SK-N-SH (cell line): ENCODE measurements at regions not wholly inside any gene's neighbourhood (a gene's known extent, or its start where the extent isn't known, plus 50 kb on each side); places are given as distances from the start of the nearest gene placed in this dataset.

Experiments
- CTCF ChIA-PET: fragments of 300-600, 350-600 bp; formaldehyde crosslinking; extraction: SDS; loops from one replicate; lab custom pipeline; 2021; lab: Yijun Ruan, JAX
- POLR2A ChIA-PET: fragments of 350-600 bp; sonication (Branson Sonifier 250); formaldehyde crosslinking; extraction: SDS; loops from one replicate; lab custom pipeline; 2020; ENCODE audit warnings: antibody characterized with exemption, inconsistent platforms; lab: Yijun Ruan, JAX
- DNase-seq: peaks from one replicate; pipeline ENCODE4 v3.0.0; 2012
- H2AFZ ChIP-seq: fragments of 200-600 bp; sonication (generic); 2 replicates; pipeline ENCODE4 v1.8.1; 2016; ENCODE audit warnings: antibody characterized with exemption, mild to moderate bottlenecking, low read depth
- H3F3A ChIP-seq: fragments of 200-600 bp; sonication (generic); replicated peaks from 2 replicates; pipeline ENCODE3; 2016; ENCODE audit warnings: antibody characterized with exemption, mild to moderate bottlenecking; ENCODE audit not compliant: insufficient read depth
- H3K27ac ChIP-seq, 2 experiments: fragments of 200-500 bp in 1 of 2; fragments of 200-600 bp in 1 of 2; sonication (Bioruptor generic) in 1 of 2; sonication (generic), shearing (Covaris generic) in 1 of 2; 2 replicates each; pipeline versions ENCODE4 v1.5.1 to v1.6.1; 2014 to 2016; ENCODE audit warnings: low read depth in 2 of 2, inconsistent platforms in 1 of 2, low read length in 1 of 2, mild to moderate bottlenecking in 1 of 2, mixed read lengths in 1 of 2
- H3K27me3 ChIP-seq: fragments of 200-600 bp; sonication (generic), shearing (Covaris generic); 2 replicates; pipeline ENCODE4 v1.6.1; 2016; ENCODE audit warnings: mixed run types; ENCODE audit not compliant: insufficient read depth
- H3K36me3 ChIP-seq, 2 experiments: fragments of 200-500 bp in 1 of 2; fragments of 200-600 bp in 1 of 2; sonication (Bioruptor generic) in 1 of 2; sonication (generic) in 1 of 2; replicated peaks in 1 of 2; 2 replicates each; pipeline versions ENCODE3 to v1.5.1; 2014 to 2016; ENCODE audit warnings: low read length in 1 of 2, mild to moderate bottlenecking in 1 of 2; ENCODE audit not compliant: insufficient read depth in 2 of 2, control insufficient read depth in 1 of 2
- H3K4me1 ChIP-seq, 2 experiments: fragments of 200-500 bp in 1 of 2; fragments of 200-600 bp in 1 of 2; sonication (Bioruptor generic) in 1 of 2; sonication (generic), shearing (Covaris generic) in 1 of 2; 2 replicates each; pipeline versions ENCODE4 v1.5.1 to v1.6.1; 2014 to 2016; ENCODE audit warnings: low read depth in 1 of 2, low read length in 1 of 2, mixed run types in 1 of 2; ENCODE audit not compliant: insufficient read depth in 2 of 2, control insufficient read depth in 1 of 2
- H3K4me2 ChIP-seq: fragments of 200-600 bp; sonication (generic), shearing (Covaris generic); 2 replicates; pipeline ENCODE4 v1.6.1; 2017; ENCODE audit warnings: mixed run types
- H3K4me3 ChIP-seq, 2 experiments: fragments of 200-500 bp in 1 of 2; fragments of 200-600 bp in 1 of 2; sonication (Bioruptor generic) in 1 of 2; sonication (generic), shearing (Covaris generic) in 1 of 2; 2 replicates each; pipeline versions ENCODE4 v1.5.1 to v1.8.1; 2014 to 2016; ENCODE audit warnings: low read depth in 2 of 2, inconsistent platforms in 1 of 2, low read length in 1 of 2, mild to moderate bottlenecking in 1 of 2, mixed read lengths in 1 of 2, moderate library complexity in 1 of 2
- H3K79me2 ChIP-seq: fragments of 200-600 bp; sonication (generic); 2 replicates; pipeline ENCODE4 v1.8.1; 2017; ENCODE audit warnings: mild to moderate bottlenecking; ENCODE audit not compliant: insufficient read depth
- H3K9ac ChIP-seq: fragments of 200-600 bp; sonication (generic); 2 replicates; pipeline ENCODE4 v1.6.1; 2017; ENCODE audit warnings: mixed run types
- H3K9me2 ChIP-seq: fragments of 200-600 bp; sonication (generic); 2 replicates; pipeline ENCODE4 v1.6.1; 2017; ENCODE audit warnings: mixed run types
- H3K9me3 ChIP-seq: fragments of 200-600 bp; sonication (generic); 2 replicates; pipeline ENCODE4 v1.6.1; 2017; ENCODE audit warnings: mixed run types, mild to moderate bottlenecking, moderate library complexity
- H4K20me1 ChIP-seq: fragments of 200-600 bp; sonication (generic); 2 replicates; pipeline ENCODE4 v1.6.1; 2017; ENCODE audit warnings: mild to moderate bottlenecking, mixed run types; ENCODE audit not compliant: insufficient read depth
- ELF1 ChIP-seq: IDR thresholded peaks from 2 replicates; pipeline ENCODE4 v1.4.0; 2012
- EZH2phosphoT487 ChIP-seq: fragments of 200-600 bp; sonication (generic); IDR thresholded peaks from 2 replicates; pipeline ENCODE4 v1.6.1; 2017; ENCODE audit warnings: low read depth, mixed run types, mild to moderate bottlenecking, antibody characterized with exemption, moderate library complexity, borderline replicate concordance
- FOSL2 ChIP-seq: IDR thresholded peaks from 2 replicates; pipeline ENCODE4 v1.4.0; 2012; ENCODE audit warnings: low read depth, mild to moderate bottlenecking, moderate library complexity, borderline replicate concordance
- FOXJ3 ChIP-seq: sonication (generic); formaldehyde crosslinking; IDR thresholded peaks from 2 replicates; pipeline ENCODE4 v1.5.1; 2020; ENCODE audit warnings: mild to moderate bottlenecking, missing genetic modification reagents
- FOXM1 ChIP-seq: IDR thresholded peaks from 2 replicates; pipeline ENCODE4 v1.4.0; 2012; ENCODE audit warnings: low read depth, mild to moderate bottlenecking
- GABPA ChIP-seq: IDR thresholded peaks from 2 replicates; pipeline ENCODE4 v1.4.0; 2012; ENCODE audit warnings: low read depth, mild to moderate bottlenecking
- NRF1 ChIP-seq: IDR thresholded peaks from 2 replicates; pipeline ENCODE4 v1.6.1; 2012; ENCODE audit warnings: low read depth, mild to moderate bottlenecking, low read length
- POLR2AphosphoS5 ChIP-seq: IDR thresholded peaks from 2 replicates; pipeline ENCODE4 v1.6.1; 2012; ENCODE audit warnings: low read depth, low read length
- RAD21 ChIP-seq: IDR thresholded peaks from 2 replicates; pipeline ENCODE4 v1.6.1; 2012; ENCODE audit warnings: mild to moderate bottlenecking, low read length
- RCOR1 ChIP-seq: fragments of 150-350 bp; IDR thresholded peaks from 2 replicates; pipeline ENCODE4 v1.6.1; 2017; ENCODE audit warnings: antibody characterized with exemption, low read length
- RXRA ChIP-seq: IDR thresholded peaks from 2 replicates; pipeline ENCODE4 v1.4.0; 2012; ENCODE audit warnings: low read depth, mild to moderate bottlenecking, borderline replicate concordance
- SIN3A ChIP-seq: IDR thresholded peaks from 2 replicates; pipeline ENCODE4 v1.6.1; 2012; ENCODE audit warnings: low read depth, mild to moderate bottlenecking, low read length, moderate library complexity, borderline replicate concordance
- SMC3 ChIP-seq: IDR thresholded peaks from 2 replicates; pipeline ENCODE4 v1.6.1; 2012; ENCODE audit warnings: low read depth, low read length, improper control_type of control experiment
- TAF1 ChIP-seq: IDR thresholded peaks from 2 replicates; pipeline ENCODE4 v1.6.1; 2012; ENCODE audit warnings: low read depth, mild to moderate bottlenecking, low read length, moderate library complexity, borderline replicate concordance
- TCF12 ChIP-seq: IDR thresholded peaks from 2 replicates; pipeline ENCODE4 v1.4.0; 2012
- TEAD4 ChIP-seq: IDR thresholded peaks from 2 replicates; pipeline ENCODE4 v1.4.0; 2012; ENCODE audit warnings: mild to moderate bottlenecking, borderline replicate concordance; ENCODE audit not compliant: insufficient read depth
- WGBS: methylation state at CpG from one replicate; pipeline ENCODE4 v1.1.6; 2017; ENCODE audit warnings: low lambda C conversion rate; 5-methylcytosine and 5-hydroxymethylcytosine counted together
- TF ChIP-seq, protein P1 (sequence below): IDR thresholded peaks from 2 replicates; pipeline ENCODE4 v1.4.0; 2012; ENCODE audit warnings: low read depth, borderline replicate concordance
- TF ChIP-seq, protein P2 (sequence below): IDR thresholded peaks from 2 replicates; pipeline ENCODE4 v1.6.1; 2012; ENCODE audit warnings: mild to moderate bottlenecking, low read depth, low read length, moderate library complexity
- TF ChIP-seq, protein P3 (sequence below): IDR thresholded peaks from 2 replicates; pipeline ENCODE4 v1.4.0; 2012; ENCODE audit warnings: low read depth, borderline replicate concordance
- TF ChIP-seq, protein P4 (sequence below): fragments of 200-600 bp; sonication (generic); IDR thresholded peaks from 2 replicates; pipeline ENCODE4 v1.6.1; 2017; ENCODE audit warnings: antibody characterized with exemption, mild to moderate bottlenecking, moderate library complexity
- TF ChIP-seq, protein P5 (sequence below): IDR thresholded peaks from 2 replicates; pipeline ENCODE4 v1.4.0; 2012; ENCODE audit warnings: low read depth

DNA sequence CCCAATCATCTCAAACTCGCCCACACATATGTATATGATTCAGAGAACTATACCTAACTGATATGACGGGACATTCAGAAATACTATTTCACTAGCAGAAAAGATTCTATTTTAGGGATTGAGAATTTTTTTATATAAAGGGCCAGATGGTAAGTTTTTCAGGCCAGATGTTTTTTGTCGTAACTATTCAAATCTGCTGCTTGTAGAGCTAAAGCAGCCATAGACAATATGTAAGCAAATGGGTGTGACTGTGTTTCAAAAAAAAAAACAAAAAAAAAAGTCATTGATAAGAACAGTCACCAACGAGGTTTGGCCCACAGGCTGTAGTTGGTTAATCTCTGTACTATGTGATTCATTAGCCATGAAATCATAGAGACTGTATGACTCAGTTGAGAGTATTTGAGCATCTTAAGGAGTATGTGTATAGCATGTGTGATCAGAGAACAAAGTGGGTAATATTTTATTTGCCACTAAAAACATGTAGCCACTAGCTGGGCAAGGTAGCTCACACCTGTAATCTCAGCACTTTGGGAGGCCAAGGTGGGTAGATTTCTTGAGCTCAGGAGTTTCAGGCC is 2724.7 kb downstream of the PCDH9 start:
- no peak overlapping the region for H2AFZ ChIP-seq
- H3K9me3 ChIP-seq = no peaks in the 10 kb centered on the region
- no peak for DNase-seq
- H3F3A ChIP-seq = no peaks in the 10 kb centered on the region
- no peaks in the 10 kb centered on the region for H3K36me3 ChIP-seq
- H3K79me2 ChIP-seq = no peaks in the 10 kb centered on the region
- 0 out of 2 replicates have a peak, but pooled peaks have one; percentile 5 for TF ChIP-seq FOSL2
- TF ChIP-seq GABPA = no peak
- no peak for TF ChIP-seq TEAD4
- no peak for TF ChIP-seq ELF1
- TF ChIP-seq SIN3A = no peak
- TF ChIP-seq, protein P1, sequence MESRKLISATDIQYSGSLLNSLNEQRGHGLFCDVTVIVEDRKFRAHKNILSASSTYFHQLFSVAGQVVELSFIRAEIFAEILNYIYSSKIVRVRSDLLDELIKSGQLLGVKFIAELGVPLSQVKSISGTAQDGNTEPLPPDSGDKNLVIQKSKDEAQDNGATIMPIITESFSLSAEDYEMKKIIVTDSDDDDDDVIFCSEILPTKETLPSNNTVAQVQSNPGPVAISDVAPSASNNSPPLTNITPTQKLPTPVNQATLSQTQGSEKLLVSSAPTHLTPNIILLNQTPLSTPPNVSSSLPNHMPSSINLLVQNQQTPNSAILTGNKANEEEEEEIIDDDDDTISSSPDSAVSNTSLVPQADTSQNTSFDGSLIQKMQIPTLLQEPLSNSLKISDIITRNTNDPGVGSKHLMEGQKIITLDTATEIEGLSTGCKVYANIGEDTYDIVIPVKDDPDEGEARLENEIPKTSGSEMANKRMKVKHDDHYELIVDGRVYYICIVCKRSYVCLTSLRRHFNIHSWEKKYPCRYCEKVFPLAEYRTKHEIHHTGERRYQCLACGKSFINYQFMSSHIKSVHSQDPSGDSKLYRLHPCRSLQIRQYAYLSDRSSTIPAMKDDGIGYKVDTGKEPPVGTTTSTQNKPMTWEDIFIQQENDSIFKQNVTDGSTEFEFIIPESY = no peak
- CTCF ChIA-PET = no interaction called here
- no peak overlapping the region for H3K9ac ChIP-seq
- no peaks in the 10 kb centered on the region for H3K9me2 ChIP-seq
- H3K4me2 ChIP-seq = no peak overlapping the region
- H3K4me1 ChIP-seq = no peaks in the 10 kb centered on the region
- H3K27ac ChIP-seq = no peak overlapping the region
- no peaks in the 10 kb centered on the region for H3K27me3 ChIP-seq
- WGBS = 77% methylated on average over 4 of the region's 4 CpGs
- POLR2A ChIA-PET = no interaction called here
- no peak overlapping the region for H3K4me3 ChIP-seq
- no peaks in the 10 kb centered on the region for H4K20me1 ChIP-seq

DNA sequence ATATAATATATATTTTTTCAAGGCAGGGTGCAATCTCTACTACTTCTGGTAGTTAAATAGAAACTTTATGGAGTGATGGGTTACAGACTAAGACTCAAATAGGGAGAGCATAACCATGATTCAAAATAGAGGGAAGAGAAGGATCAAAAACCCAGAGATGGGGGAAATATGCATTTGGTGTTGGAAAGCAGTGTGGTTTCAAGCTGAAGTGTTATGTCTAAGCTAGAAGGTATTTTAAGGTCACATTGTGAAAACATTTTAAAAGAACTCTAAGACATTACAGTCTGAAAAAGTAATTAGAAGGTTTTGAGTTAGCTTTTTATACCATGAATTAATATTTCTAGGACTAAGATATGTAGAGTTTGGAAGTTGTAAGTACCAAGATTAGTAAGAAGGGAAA is 2741.4 kb downstream of the PCDH9 start:
- Histone ChIP-seq H4K20me1 (no peaks in the 10 kb centered on the region), H3F3A (no peaks in the 10 kb centered on the region), H3K36me3 (no peaks in the 10 kb centered on the region), H2AFZ (peak overlapping the region; percentile 53; the same call in 1 of the 2 replicates), H3K4me1 (no peaks in the 10 kb centered on the region), H3K27ac (no peak overlapping the region), H3K4me2 (no peak overlapping the region), H3K9ac (no peak overlapping the region), H3K79me2 (no peaks in the 10 kb centered on the region), H3K9me3 (no peaks in the 10 kb centered on the region), H3K9me2 (peaks cover 4% of the 10 kb centered on the region; the same call in 1 of the 2 replicates), H3K4me3 (no peak overlapping the region), H3K27me3 (no peaks in the 10 kb centered on the region)
- POLR2A ChIA-PET = no interaction called here
- CTCF ChIA-PET = interaction anchor here (1.0 kb wide), 1 partner anchor 17 kb away, joined by 3 read pairs; no protein-coding TSS in a partner anchor
- DNase-seq = no peak
- TF ChIP-seq, protein P2, sequence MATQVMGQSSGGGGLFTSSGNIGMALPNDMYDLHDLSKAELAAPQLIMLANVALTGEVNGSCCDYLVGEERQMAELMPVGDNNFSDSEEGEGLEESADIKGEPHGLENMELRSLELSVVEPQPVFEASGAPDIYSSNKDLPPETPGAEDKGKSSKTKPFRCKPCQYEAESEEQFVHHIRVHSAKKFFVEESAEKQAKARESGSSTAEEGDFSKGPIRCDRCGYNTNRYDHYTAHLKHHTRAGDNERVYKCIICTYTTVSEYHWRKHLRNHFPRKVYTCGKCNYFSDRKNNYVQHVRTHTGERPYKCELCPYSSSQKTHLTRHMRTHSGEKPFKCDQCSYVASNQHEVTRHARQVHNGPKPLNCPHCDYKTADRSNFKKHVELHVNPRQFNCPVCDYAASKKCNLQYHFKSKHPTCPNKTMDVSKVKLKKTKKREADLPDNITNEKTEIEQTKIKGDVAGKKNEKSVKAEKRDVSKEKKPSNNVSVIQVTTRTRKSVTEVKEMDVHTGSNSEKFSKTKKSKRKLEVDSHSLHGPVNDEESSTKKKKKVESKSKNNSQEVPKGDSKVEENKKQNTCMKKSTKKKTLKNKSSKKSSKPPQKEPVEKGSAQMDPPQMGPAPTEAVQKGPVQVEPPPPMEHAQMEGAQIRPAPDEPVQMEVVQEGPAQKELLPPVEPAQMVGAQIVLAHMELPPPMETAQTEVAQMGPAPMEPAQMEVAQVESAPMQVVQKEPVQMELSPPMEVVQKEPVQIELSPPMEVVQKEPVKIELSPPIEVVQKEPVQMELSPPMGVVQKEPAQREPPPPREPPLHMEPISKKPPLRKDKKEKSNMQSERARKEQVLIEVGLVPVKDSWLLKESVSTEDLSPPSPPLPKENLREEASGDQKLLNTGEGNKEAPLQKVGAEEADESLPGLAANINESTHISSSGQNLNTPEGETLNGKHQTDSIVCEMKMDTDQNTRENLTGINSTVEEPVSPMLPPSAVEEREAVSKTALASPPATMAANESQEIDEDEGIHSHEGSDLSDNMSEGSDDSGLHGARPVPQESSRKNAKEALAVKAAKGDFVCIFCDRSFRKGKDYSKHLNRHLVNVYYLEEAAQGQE = no peak
- TF ChIP-seq, protein P3, sequence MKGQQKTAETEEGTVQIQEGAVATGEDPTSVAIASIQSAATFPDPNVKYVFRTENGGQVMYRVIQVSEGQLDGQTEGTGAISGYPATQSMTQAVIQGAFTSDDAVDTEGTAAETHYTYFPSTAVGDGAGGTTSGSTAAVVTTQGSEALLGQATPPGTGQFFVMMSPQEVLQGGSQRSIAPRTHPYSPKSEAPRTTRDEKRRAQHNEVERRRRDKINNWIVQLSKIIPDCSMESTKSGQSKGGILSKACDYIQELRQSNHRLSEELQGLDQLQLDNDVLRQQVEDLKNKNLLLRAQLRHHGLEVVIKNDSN = no peak
- TF ChIP-seq GABPA = no peak
- TF ChIP-seq NRF1 = no peak
- no peak for TF ChIP-seq FOXJ3
- TF ChIP-seq, protein P4, sequence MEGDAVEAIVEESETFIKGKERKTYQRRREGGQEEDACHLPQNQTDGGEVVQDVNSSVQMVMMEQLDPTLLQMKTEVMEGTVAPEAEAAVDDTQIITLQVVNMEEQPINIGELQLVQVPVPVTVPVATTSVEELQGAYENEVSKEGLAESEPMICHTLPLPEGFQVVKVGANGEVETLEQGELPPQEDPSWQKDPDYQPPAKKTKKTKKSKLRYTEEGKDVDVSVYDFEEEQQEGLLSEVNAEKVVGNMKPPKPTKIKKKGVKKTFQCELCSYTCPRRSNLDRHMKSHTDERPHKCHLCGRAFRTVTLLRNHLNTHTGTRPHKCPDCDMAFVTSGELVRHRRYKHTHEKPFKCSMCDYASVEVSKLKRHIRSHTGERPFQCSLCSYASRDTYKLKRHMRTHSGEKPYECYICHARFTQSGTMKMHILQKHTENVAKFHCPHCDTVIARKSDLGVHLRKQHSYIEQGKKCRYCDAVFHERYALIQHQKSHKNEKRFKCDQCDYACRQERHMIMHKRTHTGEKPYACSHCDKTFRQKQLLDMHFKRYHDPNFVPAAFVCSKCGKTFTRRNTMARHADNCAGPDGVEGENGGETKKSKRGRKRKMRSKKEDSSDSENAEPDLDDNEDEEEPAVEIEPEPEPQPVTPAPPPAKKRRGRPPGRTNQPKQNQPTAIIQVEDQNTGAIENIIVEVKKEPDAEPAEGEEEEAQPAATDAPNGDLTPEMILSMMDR = no peak
- no peak for TF ChIP-seq RCOR1
- TF ChIP-seq, protein P5, sequence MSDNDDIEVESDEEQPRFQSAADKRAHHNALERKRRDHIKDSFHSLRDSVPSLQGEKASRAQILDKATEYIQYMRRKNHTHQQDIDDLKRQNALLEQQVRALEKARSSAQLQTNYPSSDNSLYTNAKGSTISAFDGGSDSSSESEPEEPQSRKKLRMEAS = no peak
- no peak for TF ChIP-seq TCF12
- no peak for TF ChIP-seq RAD21
- no peak for TF ChIP-seq FOXM1
- no peak for TF ChIP-seq SMC3
- TF ChIP-seq TAF1 = no peak
- no peak for TF ChIP-seq EZH2phosphoT487
- TF ChIP-seq FOSL2 = no peak
- no peak for TF ChIP-seq RXRA
- no peak for TF ChIP-seq POLR2AphosphoS5
